ENCODE measurements at regions not wholly inside any gene's neighbourhood (a gene's known extent, or its start where the extent isn't known, plus 50 kb on each side); places are given as distances from the start of the nearest gene placed in this dataset.
"Not testable (repeated sequence)": the region's sequence is repeated elsewhere in the genome, so short reads cannot be mapped to it uniquely, and the experiment has no call there.

- DNase-seq (ENCODE audit: low read depth) = no peak
These were observed 68.9 kb upstream of the VGLL4 start for GRCh38 chr3:11712646-11713045.

- no peak for DNase-seq (ENCODE audit: low read depth)
These were observed 68.2 kb upstream of the VGLL4 start for GRCh38 chr3:11711876-11712275.

GRCh38 chr3:11709782-11710181 lies 66.1 kb upstream of the VGLL4 start:
- DNase-seq (ENCODE audit: low read depth) = no peak

- not testable (repeated sequence) for DNase-seq (ENCODE audit: low read depth)
These were observed 63.4 kb upstream of the VGLL4 start for GRCh38 chr3:11707084-11707483.

- DNase-seq (ENCODE audit: low read depth) = no peak
These were observed 62.9 kb upstream of the VGLL4 start for GRCh38 chr3:11706604-11707003.

- no peak for DNase-seq (ENCODE audit: low read depth)
These were observed 61.3 kb upstream of the VGLL4 start for GRCh38 chr3:11705049-11705448.

GRCh38 chr3:11703146-11703545 lies 59.4 kb upstream of the VGLL4 start:
- DNase-seq (ENCODE audit: low read depth) = no peak

GRCh38 chr3:11699083-11699427 lies 55.3 kb upstream of the VGLL4 start:
- no peak for DNase-seq (ENCODE audit: low read depth)

GRCh38 chr3:11698326-11699082 lies 54.8 kb upstream of the VGLL4 start:
- no peak for DNase-seq (ENCODE audit: low read depth)

GRCh38 chr3:11697701-11698100 lies 54.0 kb upstream of the VGLL4 start:
- DNase-seq (ENCODE audit: low read depth) = no peak

- no peak for DNase-seq (ENCODE audit: low read depth)
These were observed 52.3 kb upstream of the VGLL4 start for GRCh38 chr3:11696054-11696453.
